ENCODE measurements at regions not wholly inside any gene's neighbourhood (a gene's known extent, or its start where the extent isn't known, plus 50 kb on each side); places are given as distances from the start of the nearest gene placed in this dataset.
"Not testable (repeated sequence)": the region's sequence is repeated elsewhere in the genome, so short reads cannot be mapped to it uniquely, and the experiment has no call there.

DNA sequence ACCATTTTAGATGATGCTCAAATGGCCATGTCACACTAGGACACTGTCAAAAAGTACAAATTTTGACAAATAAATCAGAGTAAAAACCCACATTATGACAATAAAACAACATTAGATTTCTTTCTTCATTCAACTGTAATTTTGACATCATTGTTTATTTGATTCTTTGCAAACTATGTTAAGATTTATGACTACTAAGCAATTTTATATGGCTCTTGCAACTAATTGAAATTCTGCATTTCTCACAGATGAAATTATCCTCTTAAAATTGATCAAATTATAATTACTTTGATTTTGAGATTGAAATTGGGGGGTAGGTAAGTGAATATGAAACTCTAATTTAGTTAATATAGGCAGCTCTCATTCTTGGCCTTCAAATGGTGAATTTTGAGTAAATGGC lies 59.8 kb downstream of the ATOH1 start:
- DNase-seq = no peak

DNA sequence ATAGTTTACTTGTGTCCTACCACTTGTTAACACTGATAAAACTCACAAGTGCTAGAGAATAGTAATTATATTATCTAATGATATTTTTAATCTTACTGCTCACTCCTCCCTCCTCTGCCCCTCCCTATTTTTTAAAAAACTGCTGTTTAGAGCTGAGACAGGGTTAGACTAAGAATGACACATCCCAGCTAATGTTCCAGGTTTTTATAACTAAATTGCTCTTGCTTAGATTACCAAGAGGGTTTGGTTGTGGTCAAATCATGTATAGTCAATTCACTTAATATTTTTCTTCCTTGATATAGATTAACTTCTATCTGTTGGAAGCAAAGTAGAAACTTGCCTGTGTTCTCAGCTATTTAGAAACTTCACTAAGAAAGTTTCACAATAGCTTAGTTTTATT lies 60.2 kb downstream of the ATOH1 start:
- DNase-seq = no peak

DNA sequence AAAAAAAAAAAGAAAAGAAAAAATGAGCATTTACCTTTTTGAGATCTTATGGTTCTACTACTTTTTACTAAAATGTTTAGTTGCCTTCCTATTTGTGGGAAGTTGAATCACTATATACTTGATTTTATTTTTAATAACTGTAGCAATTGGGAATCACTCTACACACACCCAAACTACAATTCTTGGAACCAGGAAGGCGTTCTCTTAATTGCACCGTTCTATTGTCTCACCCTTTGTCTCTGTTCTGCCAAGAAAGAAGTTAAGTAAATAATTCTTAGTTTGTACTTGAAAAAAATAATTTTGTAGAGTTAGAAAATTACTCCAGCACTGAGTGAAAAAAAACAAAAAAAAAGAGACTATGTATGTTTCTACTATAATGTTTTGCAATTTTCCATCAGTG lies 62.7 kb downstream of the ATOH1 start:
- DNase-seq = no peak

DNA sequence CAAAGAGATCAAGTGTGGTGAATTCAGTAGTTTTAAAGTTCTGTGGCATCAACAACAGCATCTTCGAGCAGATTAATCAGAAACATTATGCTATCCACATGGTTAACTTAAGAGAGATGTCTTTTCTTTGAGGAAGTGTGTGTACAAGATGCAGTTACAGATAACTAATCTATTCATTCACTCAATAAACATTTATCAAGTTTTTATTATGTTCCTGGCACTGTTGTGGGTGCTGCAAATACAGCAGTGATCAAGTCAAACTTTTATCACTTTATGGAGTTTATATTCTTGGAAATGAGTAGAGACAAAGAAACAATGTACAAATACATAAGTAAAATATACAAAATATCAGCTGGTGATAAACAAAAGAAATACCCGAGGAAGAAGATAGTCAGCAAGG lies 66.4 kb downstream of the ATOH1 start:
- DNase-seq = no peak

DNA sequence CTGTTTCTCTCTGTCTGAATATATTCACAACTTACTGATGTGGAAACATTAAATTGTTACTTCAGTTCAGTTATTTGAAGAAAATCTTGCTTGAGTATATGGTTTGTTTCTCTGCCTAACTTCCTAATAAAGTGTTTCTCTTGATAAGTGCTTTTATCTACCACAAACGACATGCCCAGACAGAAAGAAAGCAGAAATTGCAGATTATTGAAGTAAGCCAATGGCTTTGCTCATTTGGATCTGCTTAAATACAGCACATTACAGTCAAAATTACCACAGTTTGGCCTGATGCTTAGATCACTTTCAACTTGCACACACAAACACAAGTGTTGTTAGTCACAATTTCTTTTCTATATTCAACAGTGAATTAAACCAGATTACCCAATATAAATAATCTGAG lies 68.0 kb downstream of the ATOH1 start:
- no peak for DNase-seq

DNA sequence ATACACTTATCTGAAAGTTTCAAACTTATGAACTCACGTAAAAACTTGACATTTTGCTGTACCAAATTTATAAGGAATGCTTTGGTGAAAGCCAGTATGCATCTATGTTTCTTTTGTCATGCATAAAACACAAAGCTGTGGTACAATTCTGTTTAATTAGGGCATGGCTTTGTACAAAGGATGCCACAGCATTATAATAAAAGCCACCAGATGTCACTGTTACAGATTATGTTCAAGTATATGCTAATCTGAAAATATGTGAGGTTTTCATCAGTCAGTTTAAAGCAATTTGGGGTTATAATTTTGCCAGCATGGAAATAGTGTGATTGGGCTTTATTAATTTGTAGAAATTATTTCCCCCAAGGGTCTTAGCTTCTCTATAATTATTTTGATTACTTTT lies 69.0 kb downstream of the ATOH1 start:
- DNase-seq = peak; percentile 5

DNA sequence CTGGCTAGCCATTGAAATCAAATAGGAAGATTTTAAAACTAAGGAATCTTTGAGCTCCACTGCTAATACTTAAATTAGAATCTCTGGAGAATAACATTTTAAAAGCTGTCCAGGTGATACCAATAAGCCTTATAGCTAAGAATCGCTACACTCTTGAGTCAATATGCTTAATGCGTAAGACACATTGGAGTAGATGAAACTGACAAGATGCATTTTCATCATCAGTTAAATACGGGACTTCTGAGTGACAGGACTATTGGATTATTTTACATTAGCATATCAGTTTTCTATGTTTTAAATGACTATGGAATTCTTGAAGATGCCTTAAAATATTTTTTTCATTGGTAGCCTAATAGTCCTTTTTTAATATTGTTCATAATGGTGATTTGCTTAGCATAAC lies 80.2 kb downstream of the ATOH1 start:
- no peak for DNase-seq

DNA sequence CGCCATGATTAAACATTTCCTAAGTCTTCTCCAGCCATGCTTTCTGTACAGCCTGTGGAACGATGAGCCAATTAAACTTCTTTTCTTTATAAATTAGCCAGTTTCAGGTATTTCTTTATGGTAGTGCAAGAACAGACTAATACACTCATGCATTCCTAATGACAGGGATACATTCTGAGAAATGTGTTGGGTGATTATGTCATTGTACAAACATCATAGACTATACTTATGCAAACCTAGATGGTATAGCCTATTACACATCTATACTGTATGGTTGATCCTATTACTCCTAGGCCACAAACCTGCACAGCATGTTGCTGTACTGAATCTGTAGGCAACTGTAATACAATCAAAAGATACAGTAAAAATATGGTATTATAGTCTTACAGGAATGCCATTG lies 83.1 kb downstream of the ATOH1 start:
- DNase-seq = no peak

DNA sequence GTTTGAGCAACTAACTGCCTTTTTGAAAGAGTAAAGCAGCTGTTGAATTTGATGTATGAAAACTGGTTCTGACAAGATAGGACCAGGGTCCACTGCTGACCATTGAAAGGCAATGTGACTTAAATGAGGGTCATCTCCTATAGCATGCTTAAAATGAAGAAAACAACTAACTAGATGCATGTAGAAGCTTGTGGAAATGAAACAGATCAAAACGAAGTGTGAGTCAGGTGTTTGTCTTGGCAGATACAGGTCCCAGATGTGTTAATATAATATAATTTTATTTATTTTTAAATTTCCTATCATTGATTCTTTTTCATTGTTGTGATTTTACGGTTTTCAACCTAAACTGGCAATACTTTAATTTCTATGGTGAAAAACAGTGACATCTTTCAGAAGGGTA lies 83.6 kb downstream of the ATOH1 start:
- no peak for DNase-seq

DNA sequence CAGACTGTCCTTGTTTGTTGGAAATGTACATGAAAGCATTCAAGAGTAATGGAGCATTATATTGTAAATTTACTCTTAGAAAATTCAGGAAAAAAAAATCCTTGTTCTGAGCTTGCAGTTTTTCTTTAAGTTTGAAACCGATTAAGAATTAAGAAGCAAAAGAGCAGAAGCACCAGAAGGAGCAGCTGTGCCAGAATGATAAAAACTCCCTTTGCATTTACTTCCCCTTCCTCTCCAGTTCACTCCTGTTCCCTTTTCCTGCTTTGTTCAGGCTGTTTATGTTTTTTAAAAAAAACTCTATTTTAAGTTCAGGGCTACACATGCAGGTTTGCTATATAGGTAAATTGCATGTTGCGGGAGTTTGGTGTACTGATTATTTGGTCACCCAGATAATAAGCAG lies 90.3 kb downstream of the ATOH1 start:
- DNase-seq = no peak

DNA sequence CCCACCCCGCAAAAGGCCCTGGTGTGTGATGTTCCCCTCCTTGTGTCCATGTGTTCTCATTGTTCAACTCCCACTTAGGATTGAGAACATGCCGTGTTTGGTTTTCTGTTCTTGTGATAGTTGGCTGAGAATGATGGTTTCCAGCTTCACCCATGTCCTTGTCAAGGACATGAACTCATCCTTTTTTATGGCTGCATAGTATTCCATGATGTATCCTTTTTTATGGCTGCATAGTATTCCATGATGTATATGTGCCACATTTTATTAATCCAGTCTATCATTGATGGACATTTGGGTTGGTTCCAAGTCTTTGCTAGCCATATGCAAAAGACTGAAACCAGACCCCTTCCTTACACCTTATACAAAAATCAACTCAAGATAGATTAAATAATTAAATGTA lies 95.0 kb downstream of the ATOH1 start:
- not testable (repeated sequence) for DNase-seq

DNA sequence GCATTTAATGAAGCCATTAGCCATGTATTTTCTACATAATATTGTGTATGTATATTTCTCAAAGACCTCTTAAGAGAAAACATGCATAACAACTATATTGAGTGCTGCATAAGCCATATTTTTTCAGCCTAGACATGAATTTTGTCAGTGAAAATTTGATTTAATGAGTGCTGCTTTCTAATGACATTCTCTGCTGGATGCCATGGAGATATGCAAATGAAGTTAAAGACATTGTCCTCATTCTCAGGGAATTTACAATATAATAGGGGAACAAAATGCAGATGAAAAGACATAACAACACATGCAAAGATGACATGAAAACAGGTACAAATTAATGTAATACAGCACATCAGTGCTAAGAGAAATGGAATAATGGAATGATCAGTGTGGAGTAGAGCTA lies 118.7 kb downstream of the ATOH1 start:
- DNase-seq = no peak

DNA sequence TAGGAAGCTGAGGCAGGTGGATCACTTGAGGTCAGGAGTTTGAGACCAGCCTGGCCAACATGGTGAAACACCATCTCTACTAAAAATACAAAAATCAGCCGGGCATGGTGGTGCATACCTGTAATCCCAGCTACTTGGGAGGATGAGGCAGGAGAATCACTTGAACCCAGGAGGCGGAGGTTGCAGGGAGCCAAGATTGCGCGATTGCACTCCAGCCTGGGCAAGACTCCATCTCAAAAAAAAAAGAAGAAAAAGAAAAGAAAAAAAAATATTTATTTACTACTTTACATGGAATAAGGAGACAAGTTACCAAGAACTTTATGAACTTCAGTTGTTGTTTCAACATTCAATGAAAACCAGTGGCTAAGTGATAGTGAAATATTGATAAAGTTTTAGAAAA lies 121.7 kb downstream of the ATOH1 start:
- DNase-seq = not testable (repeated sequence)

DNA sequence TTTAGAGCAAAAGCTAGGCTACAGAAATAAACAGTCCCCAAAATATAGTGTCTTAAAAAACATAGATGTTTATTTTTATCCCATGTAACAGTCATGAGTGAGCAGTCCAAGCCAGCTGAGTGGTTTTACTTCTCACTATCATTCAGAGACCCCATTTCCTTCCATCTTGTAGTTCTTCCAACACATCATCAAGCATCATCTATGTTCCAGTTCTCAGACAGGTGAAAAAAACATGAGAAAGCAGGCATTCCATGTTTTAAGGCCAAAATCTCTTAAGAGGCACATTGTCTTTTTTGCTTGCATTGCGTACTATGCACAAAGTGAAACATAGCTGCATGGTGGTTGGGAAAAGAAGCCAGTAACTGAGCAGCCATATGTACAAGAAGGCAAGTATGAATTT lies 128.6 kb downstream of the ATOH1 start:
- DNase-seq = no peak

DNA sequence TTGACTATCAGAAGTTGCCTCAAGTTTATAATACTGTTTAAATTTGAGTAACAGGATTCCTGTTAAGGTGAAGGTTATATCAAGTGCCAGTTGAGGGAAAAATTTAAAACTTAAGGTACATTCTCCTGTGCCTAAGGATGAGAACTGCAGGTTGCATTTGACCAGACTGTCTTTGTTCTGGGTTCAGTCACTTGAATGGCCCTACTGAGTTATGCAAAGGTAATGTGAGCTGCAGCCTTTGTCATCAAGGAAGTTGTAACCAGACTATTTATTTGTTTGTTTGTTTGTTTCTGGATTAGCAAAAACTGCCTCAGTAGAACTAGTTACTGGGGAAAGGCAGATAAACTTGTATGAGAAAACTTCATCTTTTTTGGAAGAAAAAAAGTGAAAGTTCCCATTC lies 131.9 kb downstream of the ATOH1 start:
- DNase-seq = no peak

DNA sequence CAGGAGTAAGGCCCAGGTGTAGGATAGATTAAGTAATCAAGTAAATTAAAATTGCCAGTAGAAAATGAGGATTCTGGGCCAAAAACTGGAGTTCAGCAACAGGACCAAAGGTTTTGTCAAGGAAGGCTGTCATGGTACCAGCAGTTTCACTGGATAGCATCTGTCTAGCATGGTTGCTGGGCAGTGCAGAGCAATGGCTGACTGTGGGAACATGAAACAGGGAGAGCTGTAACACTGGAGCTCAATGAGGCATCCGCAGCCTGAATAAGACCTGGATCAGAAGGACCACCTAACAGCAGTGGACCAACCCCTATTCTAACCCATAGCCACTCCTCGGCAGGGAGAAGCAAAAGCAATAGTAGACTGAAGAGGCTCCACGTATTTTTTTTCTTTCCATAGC lies 132.4 kb downstream of the ATOH1 start:
- no peak for DNase-seq

DNA sequence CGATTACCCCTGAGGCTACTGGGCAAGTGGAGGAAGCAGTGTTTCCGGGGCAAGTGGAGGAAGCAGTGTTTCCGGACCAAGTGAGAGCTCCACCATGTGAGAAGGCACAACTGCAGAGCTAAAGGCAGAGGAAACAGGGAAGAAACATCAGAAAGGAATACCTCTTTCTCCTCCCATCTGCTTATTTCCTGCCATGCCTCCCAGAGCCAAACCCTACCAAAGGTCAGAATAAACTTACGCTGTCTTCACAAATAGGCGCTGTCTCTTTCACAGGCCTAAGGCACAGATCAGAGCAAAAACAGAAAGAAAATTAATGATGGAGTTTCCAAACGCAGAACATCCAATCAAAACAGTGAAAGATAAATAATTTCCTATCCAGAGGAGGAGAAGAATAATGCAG lies 153.0 kb downstream of the ATOH1 start:
- DNase-seq = no peak

DNA sequence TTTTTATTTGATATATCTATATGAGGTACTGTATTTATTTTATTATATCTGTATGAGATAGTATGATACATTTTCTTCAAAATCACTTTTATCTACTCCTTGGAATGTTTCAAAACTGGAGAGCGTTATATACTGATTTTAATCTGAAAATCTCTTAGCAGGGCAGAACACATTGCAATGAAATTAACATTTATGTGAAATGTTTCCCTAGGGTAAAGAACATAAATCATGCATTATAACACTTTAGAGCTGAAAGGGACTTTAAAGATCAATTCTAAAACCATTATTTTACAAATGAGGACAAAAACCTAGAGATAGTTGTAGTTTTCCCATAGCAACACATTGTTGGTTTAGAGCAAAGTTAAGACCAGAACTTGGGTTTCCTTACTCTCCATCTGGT lies 153.7 kb downstream of the ATOH1 start:
- DNase-seq = no peak

DNA sequence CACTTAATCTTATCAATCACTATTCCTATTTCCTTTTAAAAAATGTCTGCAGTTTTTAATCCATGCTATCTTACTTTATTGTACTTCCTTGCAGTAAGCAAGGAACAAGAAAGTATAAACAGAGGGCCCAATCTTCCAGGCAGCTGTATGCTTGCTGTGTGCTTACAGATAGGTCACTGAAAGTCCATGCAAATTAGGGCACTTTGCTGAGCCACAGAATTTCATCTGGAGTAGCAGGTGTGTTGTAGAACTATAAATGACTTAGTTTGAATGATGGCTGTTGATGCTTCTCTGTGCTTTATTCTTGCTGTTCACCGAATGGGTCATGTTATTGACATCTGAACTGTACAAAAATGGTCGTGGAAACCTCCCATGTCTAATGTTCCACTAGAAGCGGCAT lies 154.6 kb downstream of the ATOH1 start:
- no peak for DNase-seq

DNA sequence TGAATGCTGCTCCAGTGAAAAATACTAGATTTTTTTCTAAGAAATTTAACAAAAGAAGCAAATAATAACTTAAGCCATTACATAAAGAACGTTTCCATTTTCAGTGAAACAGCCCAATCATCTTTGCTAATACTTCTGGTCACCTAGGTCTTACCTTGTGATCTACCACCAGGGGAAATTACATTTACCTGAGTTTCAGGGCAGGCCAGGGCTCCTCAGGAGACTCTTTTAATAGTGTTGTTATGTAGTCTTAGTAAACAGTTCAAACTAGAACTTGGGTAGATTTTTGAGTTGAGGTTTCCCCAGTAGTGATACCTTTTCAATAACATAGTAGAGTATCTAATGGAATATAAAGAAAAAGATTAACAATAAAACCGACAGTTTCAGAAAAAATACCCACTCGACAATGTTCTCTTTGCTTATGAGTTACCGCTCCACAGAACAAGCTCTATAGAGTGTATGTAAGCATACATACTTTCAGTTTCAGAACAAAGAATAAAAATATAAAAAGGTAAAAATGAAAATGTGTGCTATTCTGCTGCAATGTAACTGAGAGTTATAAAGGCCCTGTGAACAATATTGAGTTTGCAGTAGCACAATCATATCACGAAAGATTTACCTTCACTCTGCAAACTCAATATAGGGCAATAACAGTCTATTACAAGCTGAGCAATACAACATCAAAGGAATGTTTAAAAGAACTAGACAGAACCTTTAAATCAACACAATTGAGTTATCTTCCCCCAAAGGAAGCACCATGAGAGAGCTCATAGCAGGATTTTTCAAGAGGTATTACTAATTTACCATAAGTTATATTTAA lies 165.8 kb downstream of the ATOH1 start:
- DNase-seq = no peak

DNA sequence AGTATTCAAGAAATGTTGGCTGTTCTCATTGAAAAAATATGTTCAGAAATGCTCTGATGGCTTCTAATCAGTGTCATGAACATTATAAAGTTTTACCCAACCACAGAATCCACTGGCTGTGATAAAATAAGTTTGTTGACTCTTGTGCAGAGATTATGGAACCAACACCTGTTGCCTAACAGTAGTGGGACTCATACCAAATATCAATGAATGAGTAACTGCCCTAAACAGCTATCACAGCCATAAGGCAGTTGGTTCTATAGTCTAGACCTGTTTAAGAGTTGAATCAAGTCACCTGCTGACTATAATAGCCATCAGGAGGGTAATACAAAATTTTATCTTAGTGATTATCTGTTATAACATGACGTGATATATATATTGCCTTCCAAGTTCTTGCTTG lies 168.3 kb downstream of the ATOH1 start:
- no peak for DNase-seq

DNA sequence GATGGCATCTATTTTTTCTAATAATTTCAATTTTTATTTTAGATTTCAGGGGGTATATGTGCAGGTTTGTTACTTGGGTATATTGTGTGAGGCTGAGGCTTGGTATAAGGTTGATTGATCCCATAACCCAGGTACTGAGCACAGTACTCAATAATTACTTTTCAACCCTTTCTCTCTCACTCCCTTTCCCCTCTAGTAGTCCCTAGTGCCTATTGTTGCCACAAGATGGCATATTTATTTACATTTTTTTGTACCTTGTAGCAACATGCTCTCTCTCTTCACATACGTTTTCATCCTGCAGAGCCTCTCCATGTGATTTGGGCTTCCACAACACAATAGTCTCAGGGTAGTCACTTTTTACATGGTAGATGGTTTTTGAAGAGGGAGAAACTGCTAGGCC lies 172.0 kb downstream of the ATOH1 start:
- no peak for DNase-seq

DNA sequence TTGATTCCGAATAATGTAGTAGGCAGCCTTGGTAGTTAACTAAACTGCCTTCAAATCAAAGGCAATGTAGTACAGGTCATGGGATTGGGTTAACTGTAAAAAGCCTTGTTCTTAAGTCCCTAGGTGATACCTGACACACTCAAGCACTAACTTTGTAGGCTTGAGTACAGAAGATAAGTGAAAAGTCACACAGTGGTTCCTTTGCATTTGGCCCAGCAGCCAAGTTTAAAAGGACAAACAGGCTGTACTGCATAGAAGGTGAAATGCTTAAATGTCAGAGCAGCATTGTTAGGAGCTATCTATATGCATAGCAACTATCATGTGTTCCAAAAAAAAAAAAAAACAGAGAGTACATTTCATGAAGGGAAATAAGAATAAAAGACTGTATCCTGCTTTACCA lies 178.4 kb downstream of the ATOH1 start:
- no peak for DNase-seq

DNA sequence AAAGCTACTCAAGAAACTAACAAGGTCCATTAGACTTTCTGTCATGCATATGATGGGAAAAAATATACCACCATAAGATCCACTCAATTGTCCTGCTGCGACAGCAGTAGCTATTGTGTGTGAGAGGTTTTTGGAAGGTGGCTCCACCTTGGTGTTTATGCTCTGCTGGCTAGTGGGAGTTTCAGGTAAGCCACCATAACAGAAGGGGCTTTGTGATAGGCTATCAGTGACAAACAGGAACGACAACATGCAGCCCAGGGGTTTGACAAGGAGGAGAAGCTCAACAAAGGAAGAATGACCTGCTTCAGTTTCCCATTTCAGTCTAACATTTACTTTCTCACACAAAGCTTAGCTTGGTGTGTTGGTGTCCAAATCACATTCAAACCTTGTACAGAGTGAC lies 182.6 kb downstream of the ATOH1 start:
- no peak for DNase-seq

DNA sequence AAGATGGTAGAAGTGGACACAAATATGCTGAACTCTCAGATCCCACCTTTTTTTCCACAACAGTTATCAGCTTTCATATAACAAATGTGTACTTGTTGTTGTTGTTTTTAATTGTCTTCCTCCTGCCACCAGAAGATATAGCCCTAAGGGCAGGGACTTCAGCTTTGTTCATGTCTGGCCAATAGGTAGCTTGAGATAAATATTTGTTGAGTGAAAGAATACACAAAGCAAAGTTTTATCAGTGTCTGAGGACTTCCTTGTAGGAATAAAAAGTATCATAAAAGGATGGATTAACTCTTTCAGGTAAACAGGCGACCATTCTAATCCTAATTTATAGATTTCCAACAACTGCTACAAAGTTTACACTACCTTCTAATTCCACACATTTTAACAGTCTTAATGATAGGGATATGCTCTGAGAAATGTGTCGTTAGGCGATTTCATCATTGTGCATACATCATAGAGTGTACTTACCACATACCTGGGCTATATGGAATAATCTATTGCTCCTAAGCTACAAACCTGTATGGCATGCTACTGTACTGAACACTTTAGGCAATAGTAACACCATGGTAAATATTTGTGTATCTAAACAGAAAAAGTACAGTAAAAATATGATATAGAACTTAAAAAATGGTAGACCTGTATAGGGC lies 186.1 kb downstream of the ATOH1 start:
- DNase-seq = no peak
